HUES48 (cell line): ENCODE measurements at regions not wholly inside any gene's neighbourhood (a gene's known extent, or its start where the extent isn't known, plus 50 kb on each side); places are given as distances from the start of the nearest gene placed in this dataset.
A peak's percentile ranks its signal among the peaks of the same experiment; 100 is the strongest.
"Not testable (repeated sequence)": the region's sequence is repeated elsewhere in the genome, so short reads cannot be mapped to it uniquely, and the experiment has no call there.

Experiments
- H3K27ac ChIP-seq: one replicate; pipeline ENCODE4 v1.7.0; 2013; ENCODE audit warnings: low read depth, low read length, inconsistent platforms
- H3K27me3 ChIP-seq: 2 replicates; pipeline ENCODE4 v1.6.1; 2013; ENCODE audit warnings: mild to moderate bottlenecking, low read length; ENCODE audit not compliant: control insufficient read depth, insufficient read depth
- H3K36me3 ChIP-seq: 2 replicates; pipeline ENCODE4 v1.6.1; 2013; ENCODE audit warnings: low read length; ENCODE audit not compliant: control insufficient read depth, insufficient read depth
- H3K4me1 ChIP-seq: 2 replicates; pipeline ENCODE4 v1.6.1; 2013; ENCODE audit warnings: mild to moderate bottlenecking, low read length; ENCODE audit not compliant: control insufficient read depth, insufficient read depth
- H3K4me3 ChIP-seq: 2 replicates; pipeline ENCODE4 v1.5.1; 2013; ENCODE audit warnings: mild to moderate bottlenecking, low read depth, low read length
- H3K9ac ChIP-seq: 2 replicates; pipeline ENCODE4 v1.6.1; 2013; ENCODE audit warnings: mild to moderate bottlenecking, low read depth, low read length, moderate library complexity
- H3K9me3 ChIP-seq: 2 replicates; pipeline ENCODE4 v1.6.1; 2013; ENCODE audit warnings: low read length; ENCODE audit not compliant: control insufficient read depth, insufficient read depth

DNA sequence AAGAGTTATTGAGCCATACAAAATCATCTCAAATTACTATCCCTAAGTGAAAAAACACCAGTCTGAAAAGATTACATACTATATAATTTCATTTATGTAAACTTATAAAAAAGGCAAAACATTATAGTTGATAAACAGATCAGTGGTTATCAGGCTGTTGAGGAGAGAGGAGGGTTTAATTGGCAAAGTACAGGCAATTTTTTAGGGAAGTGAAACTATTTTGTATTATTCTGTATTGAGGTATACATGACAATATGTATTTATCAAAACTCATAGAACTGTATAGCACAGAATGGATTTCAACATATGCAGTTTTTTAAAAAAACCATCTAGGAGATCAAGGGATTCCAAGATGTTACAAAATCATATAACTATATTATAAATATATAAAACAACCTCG is 403.7 kb downstream of the LTN1 start:
- H3K27ac ChIP-seq = no peak overlapping the region
- H3K4me3 ChIP-seq = no peak overlapping the region
- no peaks in the 10 kb centered on the region for H3K36me3 ChIP-seq
- no peaks in the 10 kb centered on the region for H3K9me3 ChIP-seq
- no peaks in the 10 kb centered on the region for H3K27me3 ChIP-seq
- H3K4me1 ChIP-seq = peaks cover 30% of the 10 kb centered on the region
- H3K9ac ChIP-seq = no peak overlapping the region

DNA sequence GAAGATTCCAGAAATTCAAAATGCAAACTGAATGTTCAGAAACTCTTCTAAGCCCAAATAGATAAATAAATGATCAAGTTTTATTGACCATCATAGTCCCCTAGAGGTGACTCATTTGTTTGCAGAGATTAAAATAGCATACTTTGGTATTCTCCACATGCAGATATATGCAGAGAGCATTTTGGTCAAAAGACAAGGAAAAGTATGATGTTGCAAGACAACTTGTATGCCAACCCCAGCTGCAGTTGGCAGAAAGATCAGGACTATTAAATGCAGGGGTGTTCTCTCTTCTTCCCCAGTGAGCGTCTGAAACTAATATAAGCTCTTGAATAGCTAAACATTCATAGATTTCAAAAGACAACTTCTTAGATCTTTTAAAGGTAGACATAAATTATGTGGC is 404.9 kb downstream of the LTN1 start:
- Histone ChIP-seq H3K9ac (no peak overlapping the region), H3K4me1 (peaks cover 26% of the 10 kb centered on the region), H3K27me3 (no peaks in the 10 kb centered on the region), H3K4me3 (no peak overlapping the region), H3K9me3 (no peaks in the 10 kb centered on the region), H3K36me3 (no peaks in the 10 kb centered on the region), H3K27ac (no peak overlapping the region)

DNA sequence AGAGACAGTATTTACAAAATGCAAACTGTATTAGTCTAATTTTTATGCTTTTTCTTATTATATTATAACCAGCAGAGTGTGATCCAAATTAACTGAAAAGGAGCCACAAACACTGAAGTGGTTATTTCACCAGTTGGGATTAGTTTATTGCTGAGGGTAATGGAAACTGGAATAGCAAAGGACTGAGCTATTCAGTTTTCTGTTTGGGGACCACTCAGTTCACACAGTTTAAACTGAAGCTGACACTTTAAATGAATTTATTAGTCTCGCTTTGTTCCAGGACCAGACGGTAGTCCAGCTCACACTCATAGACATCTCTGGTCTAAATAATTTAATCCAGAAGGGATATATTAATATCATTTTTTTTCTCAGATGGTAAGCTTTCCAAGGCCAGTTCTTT is 410.7 kb downstream of the LTN1 start:
- Histone ChIP-seq H3K27me3 (no peaks in the 10 kb centered on the region), H3K9ac (no peak overlapping the region), H3K4me1 (peaks cover 8% of the 10 kb centered on the region), H3K9me3 (no peaks in the 10 kb centered on the region), H3K27ac (no peak overlapping the region), H3K4me3 (no peak overlapping the region), H3K36me3 (no peaks in the 10 kb centered on the region)

DNA sequence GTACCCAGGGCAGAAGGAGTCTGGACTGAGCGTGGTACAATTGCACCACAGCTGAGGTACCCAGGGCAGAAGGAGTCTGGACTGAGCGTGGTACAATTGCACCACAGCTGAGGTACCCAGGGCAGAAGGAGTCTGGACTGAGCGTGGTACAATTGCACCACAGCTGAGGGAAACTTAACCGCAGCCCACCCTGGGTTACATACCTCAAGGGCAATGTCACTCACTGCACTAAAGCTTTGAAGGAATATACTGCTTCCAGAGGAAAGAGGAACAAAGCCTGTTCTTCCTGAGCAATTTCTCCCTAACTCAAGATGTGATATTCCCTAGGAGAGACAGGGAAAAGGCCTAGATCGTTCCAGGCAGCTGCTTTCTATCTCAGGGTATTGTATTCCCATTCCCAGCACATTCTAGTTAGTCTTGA is 411.4 kb downstream of the LTN1 start:
- not testable (repeated sequence) for H3K4me1 ChIP-seq, H3K27ac ChIP-seq, H3K9ac ChIP-seq

DNA sequence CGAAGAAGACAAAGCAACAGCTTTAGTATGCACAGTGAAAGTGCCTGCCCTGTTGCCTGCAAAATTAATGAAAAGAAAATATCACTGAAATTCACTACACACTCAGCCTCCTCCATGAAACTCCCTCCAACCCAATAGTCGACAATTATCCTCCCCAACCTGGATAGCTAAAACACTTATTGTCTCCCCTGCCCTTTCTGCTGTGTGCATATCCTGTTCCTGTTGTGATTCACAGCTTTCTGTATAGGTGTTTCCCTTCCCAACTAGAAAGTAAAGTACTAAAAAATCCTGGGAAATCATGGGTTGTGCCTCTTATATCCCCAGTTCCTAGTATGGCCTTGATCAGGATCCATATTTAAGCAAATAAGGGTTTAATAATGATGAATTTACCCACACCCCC is 412.1 kb downstream of the LTN1 start:
- no peaks in the 10 kb centered on the region for H3K27me3 ChIP-seq
- H3K9ac ChIP-seq = no peak overlapping the region
- peak overlapping the region; percentile 65 for H3K27ac ChIP-seq
- peaks cover 4% of the 10 kb centered on the region for H3K4me1 ChIP-seq
- H3K9me3 ChIP-seq = 0 out of 2 replicates have a peak, but pooled peaks cover 4% of the 10 kb centered on the region
- H3K4me3 ChIP-seq = no peak overlapping the region
- no peaks in the 10 kb centered on the region for H3K36me3 ChIP-seq

More for the DNA sequence above, 411.4 kb downstream of the LTN1 start:
- H3K4me3 ChIP-seq, H3K27me3 ChIP-seq, H3K9me3 ChIP-seq, H3K36me3 ChIP-seq: not testable (repeated sequence)

DNA sequence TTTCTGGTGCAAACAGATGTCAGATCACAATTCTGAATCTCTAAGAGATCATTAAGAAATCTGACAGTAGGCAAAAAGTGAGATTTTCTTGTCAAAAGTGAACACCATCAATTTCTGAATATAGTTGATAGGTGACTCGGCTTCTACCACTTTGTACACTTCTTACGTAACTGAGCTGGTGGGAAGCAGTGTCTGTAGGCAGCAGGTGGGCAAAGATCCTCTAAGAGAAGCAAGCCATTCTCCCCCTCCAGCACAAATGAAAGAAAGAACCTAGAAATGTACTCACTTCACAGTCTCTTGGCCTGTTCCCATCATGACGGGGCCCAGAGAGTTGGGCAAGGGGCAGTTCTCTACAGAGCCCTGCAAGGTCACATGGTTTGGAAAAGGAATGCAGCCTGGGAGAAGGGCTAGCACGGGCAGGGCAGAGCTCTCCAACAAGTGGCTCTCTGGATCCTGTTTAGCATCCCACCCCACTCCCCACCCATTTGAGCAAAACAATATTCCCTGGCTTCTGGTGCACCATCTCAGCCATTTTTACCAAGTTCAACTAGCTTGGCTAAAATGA is 412.6 kb downstream of the LTN1 start:
- H3K9ac ChIP-seq = no peak overlapping the region
- no peak overlapping the region for H3K4me3 ChIP-seq
- peak overlapping the region; percentile 65 for H3K27ac ChIP-seq

DNA sequence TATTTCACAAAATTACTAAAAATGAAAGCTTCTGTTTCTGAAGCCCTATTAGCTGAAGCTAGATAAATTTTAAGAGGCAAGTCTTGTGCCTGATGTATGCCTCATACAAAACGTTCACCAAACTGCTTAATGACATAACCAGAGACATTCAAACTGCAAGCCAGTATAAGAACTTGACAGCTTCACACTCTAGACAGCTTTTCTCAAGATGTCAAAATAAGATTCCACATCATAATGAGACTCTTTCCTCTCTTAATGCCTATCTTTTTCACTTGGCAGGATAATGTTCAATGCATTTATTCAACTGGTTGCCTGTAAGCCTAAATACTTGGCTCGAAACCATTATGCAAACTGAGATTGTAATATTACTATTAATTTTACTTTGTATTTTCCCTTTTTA is 424.0 kb downstream of the LTN1 start:
- H3K27ac ChIP-seq = no peak overlapping the region
- no peaks in the 10 kb centered on the region for H3K4me1 ChIP-seq
- H3K27me3 ChIP-seq = no peaks in the 10 kb centered on the region
- no peaks in the 10 kb centered on the region for H3K36me3 ChIP-seq
- H3K9me3 ChIP-seq = peaks cover 5% of the 10 kb centered on the region
- H3K9ac ChIP-seq = no peak overlapping the region
- H3K4me3 ChIP-seq = no peak overlapping the region

More for the DNA sequence above, 412.6 kb downstream of the LTN1 start:
- Histone ChIP-seq H3K27me3 (no peaks in the 10 kb centered on the region), H3K36me3 (no peaks in the 10 kb centered on the region), H3K9me3 (peaks cover 8% of the 10 kb centered on the region), H3K4me1 (peaks cover 4% of the 10 kb centered on the region)

DNA sequence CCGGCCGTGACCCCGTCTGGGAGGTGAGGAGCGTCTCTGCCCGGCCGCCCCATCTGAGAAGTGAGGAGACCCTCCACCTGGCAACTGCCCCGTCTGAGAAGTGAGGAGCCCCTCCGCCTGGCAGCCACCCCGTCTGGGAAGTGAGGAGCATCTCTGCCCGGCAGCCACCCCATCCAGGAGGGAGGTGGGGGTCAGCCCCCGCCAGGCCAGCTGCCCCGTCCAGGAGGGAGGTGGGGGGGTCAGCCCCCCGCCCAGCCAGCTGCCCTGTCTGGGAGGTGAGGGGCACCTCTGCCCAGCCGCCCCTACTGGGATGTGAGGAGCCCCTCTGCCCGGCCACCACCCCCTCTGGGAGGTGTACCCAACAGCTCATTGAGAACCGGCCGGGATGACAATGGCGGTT is 428.7 kb downstream of the LTN1 start:
- not testable (repeated sequence) for H3K27ac ChIP-seq, H3K4me1 ChIP-seq, H3K27me3 ChIP-seq, H3K4me3 ChIP-seq, H3K9ac ChIP-seq, H3K9me3 ChIP-seq, H3K36me3 ChIP-seq

DNA sequence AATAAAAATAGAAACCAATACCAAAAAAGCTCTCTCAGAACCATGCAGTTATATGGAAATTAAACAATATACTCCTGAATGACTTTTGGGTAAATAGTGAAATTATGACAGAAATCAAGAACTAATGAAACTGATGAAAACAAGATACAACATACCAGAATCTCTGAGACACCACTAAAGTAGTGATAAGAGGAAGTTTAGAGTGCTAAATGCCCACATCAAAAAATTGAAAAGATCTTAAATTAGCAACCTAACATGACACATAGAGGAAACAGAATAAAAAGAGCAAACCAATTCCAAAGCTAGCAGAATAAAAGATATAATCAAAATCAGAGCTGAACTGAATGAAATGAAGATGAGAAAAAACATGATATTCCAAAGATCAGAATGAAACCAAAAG is 430.9 kb downstream of the LTN1 start:
- Histone ChIP-seq H3K4me1 (no peaks in the 10 kb centered on the region), H3K4me3 (no peak overlapping the region), H3K36me3 (no peaks in the 10 kb centered on the region), H3K9me3 (peaks cover 8% of the 10 kb centered on the region), H3K27me3 (no peaks in the 10 kb centered on the region), H3K9ac (no peak overlapping the region), H3K27ac (no peak overlapping the region)

DNA sequence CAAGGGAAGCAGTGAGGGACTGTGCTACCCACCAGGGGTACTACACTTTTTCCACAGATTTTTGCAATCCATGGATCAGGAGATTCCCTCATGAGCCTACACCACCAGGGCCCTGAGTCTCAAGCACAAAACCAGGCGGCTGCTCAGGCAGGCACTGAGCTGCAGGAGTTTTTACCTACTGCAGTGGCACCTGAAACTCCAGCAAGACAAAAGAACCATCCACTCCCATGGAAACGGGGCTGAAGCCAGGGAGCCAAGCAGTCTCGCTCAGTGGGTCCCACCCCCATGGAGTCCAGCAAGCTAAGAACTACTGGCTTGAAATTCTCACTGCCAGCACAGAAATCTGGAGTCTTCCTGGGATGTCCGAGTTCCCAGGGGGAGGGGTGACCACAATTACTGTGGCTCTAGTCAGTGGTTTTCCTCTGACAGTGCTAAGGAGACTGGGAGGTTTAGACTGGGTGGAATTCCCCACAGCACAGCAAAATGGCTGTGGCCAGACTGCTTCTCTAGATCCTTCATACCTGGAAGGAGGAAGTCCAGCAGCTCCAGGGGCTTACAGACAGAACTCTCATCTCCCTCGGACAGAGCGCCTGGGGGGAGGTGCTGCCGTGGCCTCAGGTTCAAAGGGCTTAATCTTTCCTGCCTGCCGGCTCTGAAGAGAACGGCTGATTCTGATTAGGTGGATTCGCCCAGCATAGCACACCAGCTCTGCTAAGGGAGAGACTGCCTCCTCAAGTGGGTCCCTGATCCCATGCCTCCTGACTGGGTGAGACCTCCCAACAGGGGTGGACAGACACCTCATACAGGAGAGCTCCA is 437.8 kb downstream of the LTN1 start:
- H3K36me3 ChIP-seq = no peaks in the 10 kb centered on the region
- 0 out of 2 replicates have a peak, but pooled peaks cover 5% of the 10 kb centered on the region for H3K4me1 ChIP-seq
- no peak overlapping the region for H3K27ac ChIP-seq
- no peaks in the 10 kb centered on the region for H3K27me3 ChIP-seq
- no peaks in the 10 kb centered on the region for H3K9me3 ChIP-seq
- H3K9ac ChIP-seq = no peak overlapping the region
- no peak overlapping the region for H3K4me3 ChIP-seq

DNA sequence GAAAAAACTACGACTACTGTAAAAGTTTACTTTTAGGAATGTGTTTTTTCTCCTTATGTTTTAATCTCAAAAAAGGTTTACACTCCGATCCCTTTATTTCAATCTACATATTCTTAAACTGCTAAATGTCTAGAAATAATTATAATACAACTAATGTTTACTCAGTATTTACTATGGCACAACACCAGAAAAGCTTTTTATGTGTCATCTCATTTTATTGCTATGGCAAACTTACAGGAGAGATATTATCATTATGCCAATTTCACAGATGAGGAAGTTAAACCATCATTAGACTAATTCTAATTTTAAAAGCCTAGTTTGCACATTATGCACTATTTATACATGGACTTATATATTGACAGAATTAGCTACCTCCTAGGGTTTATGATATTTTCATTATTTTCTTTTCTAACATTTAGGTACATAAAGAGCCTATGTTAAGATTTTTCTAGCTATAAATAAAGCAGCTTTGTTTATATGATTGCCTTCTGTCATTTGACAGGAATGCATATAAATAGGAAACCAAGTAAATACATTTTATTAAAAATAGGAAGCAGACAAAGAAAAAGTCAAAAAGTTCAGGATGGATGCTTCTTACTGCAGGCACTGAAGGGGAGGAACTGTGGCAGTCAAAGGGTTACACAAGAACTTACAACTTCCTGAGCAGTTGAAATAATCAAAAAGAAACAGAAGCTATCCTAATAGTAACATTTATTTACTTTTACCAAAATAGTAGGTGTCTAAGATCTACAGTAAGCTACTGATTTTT is 442.4 kb downstream of the LTN1 start:
- Histone ChIP-seq H3K9me3 (no peaks in the 10 kb centered on the region), H3K27ac (no peak overlapping the region), H3K36me3 (no peaks in the 10 kb centered on the region), H3K4me3 (no peak overlapping the region), H3K27me3 (no peaks in the 10 kb centered on the region), H3K4me1 (no peaks in the 10 kb centered on the region), H3K9ac (no peak overlapping the region)
